Ishikawa (cell line): ENCODE measurements at regions not wholly inside any gene's neighbourhood (a gene's known extent, or its start where the extent isn't known, plus 50 kb on each side); places are given as distances from the start of the nearest gene placed in this dataset.

Experiments
- EGR1 ChIP-seq: IDR thresholded peaks from 2 replicates; pipeline ENCODE4 v1.6.1; 2012
- EP300 ChIP-seq: IDR thresholded peaks from 2 replicates; pipeline ENCODE4 v1.6.1; 2012; ENCODE audit warnings: borderline replicate concordance
- MAX ChIP-seq: IDR thresholded peaks from 2 replicates; pipeline ENCODE4 v1.6.1; 2012
- RAD21 ChIP-seq: IDR thresholded peaks from 2 replicates; pipeline ENCODE4 v1.6.1; 2012; ENCODE audit warnings: low read depth
- REST ChIP-seq: IDR thresholded peaks from 2 replicates; pipeline ENCODE4 v1.6.1; 2012; ENCODE audit warnings: low read depth, mild to moderate bottlenecking
- TEAD4 ChIP-seq: IDR thresholded peaks from 2 replicates; pipeline ENCODE4 v1.6.1; 2012
- YY1 ChIP-seq: IDR thresholded peaks from 2 replicates; pipeline ENCODE4 v1.6.1; 2012; ENCODE audit warnings: low read depth
- ZBTB7A ChIP-seq: IDR thresholded peaks from 2 replicates; pipeline ENCODE4 v1.6.1; 2012; ENCODE audit warnings: low read depth

GRCh38 chr2:146415291-146415690 lies 1429.5 kb upstream of the ACVR2A start:
- TF ChIP-seq MAX = no peak
- TF ChIP-seq YY1 = no peak
- TF ChIP-seq RAD21 = no peak
- TF ChIP-seq EP300 = no peak
- no peak for TF ChIP-seq EGR1
- no peak for TF ChIP-seq TEAD4
- TF ChIP-seq REST = no peak
- TF ChIP-seq ZBTB7A = no peak
